ENCODE measurements at regions not wholly inside any gene's neighbourhood (a gene's known extent, or its start where the extent isn't known, plus 50 kb on each side); places are given as distances from the start of the nearest gene placed in this dataset.

DNA sequence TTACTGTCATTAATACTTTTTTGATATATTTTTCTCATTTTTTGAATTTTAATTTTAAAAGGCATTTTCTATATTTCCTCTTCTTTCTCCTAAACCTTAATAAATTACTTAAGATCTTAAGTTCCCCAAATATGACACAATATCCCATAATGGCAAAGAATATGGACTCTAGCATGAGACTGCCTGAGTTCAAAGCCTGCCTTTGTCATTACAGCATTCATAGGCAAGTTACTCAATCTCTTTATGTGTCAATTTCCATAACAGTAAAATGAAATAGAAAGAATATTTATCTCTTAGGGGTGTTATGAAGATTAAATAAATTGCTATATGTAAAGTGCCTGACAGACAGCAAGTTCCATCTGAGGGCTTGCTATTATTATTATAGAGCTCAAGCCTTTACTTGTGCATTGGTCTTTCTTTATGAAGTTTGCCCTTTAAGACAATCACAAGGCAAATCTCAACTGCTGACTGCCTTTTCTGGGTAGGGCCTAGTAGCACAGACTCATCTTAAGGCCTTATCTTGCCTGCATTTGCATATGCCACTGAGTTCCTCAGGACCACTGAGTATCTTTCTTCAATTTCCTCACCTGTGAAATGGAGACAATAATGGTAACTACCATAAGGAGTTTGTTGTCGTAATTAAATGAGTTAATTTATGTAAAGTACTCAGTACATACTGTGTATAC is 231.0 kb downstream of the NRIP1 start:
- TF ChIP-seq, protein P1, sequence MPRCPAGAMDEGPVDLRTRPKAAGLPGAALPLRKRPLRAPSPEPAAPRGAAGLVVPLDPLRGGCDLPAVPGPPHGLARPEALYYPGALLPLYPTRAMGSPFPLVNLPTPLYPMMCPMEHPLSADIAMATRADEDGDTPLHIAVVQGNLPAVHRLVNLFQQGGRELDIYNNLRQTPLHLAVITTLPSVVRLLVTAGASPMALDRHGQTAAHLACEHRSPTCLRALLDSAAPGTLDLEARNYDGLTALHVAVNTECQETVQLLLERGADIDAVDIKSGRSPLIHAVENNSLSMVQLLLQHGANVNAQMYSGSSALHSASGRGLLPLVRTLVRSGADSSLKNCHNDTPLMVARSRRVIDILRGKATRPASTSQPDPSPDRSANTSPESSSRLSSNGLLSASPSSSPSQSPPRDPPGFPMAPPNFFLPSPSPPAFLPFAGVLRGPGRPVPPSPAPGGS (IDR thresholded peaks at IDR 0.05; ENCODE audit: borderline replicate concordance, insufficient read depth, low read depth, low read length, poor library complexity, severe bottlenecking) = no peak
- no peak for TF ChIP-seq CREM (IDR thresholded peaks at IDR 0.05; ENCODE audit: low read depth)
